ENCODE measurements at regions not wholly inside any gene's neighbourhood (a gene's known extent, or its start where the extent isn't known, plus 50 kb on each side); places are given as distances from the start of the nearest gene placed in this dataset.
"Not testable (repeated sequence)": the region's sequence is repeated elsewhere in the genome, so short reads cannot be mapped to it uniquely, and the experiment has no call there.

- H3K9me3 ChIP-seq (ENCODE audit: control insufficient read depth, low read depth, low read length); H3K4me3 ChIP-seq (ENCODE audit: control insufficient read depth in 2 of 3, extremely low read depth in 1 of 3, insufficient read depth in 2 of 3, low read depth in 1 of 3, low read length in 3 of 3); H3K27me3 ChIP-seq (ENCODE audit: control insufficient read depth, extremely low read depth, insufficient read depth, low read length); H3K4me2 ChIP-seq (ENCODE audit: control insufficient read depth, extremely low read depth, insufficient read depth, low read depth, low read length); H3K9me1 ChIP-seq (ENCODE audit: control insufficient read depth, extremely low read depth, insufficient read depth, low read length); H3K27ac ChIP-seq (ENCODE audit: control insufficient read depth, insufficient read depth, low read length); DNase-seq (ENCODE audit: low read depth, low spot score); dilution Hi-C loops (cut with MboI; ENCODE audit: extremely low pct_ligation_motif_present, low sequenced_read_pairs); H3K36me3 ChIP-seq (ENCODE audit: control insufficient read depth in 2 of 2, extremely low read depth in 1 of 2, insufficient read depth in 2 of 2, low read length in 2 of 2); H4K20me1 ChIP-seq (ENCODE audit: control insufficient read depth, extremely low read depth, insufficient read depth, low read length); FAIRE-seq; H3K4me1 ChIP-seq (ENCODE audit: control insufficient read depth, extremely low read depth, insufficient read depth, low read length); H3K9ac ChIP-seq (ENCODE audit: control insufficient read depth, extremely low read depth, insufficient read depth, low read length); H2AFZ ChIP-seq (ENCODE audit: control insufficient read depth, low read length): not testable (repeated sequence)
- peaks cover 52% of the 10 kb centered on the region for H3K79me2 ChIP-seq (ENCODE audit: control insufficient read depth, insufficient read depth, low read length)
These were observed 69.4 kb upstream of the NUTM2F start for GRCh38 chr9:94397766-94398379.

GRCh38 chr9:94400461-94400860, 72.0 kb upstream of the NUTM2F start:
- H3K27ac ChIP-seq (ENCODE audit: control insufficient read depth, insufficient read depth, low read length); H3K27me3 ChIP-seq (ENCODE audit: control insufficient read depth, extremely low read depth, insufficient read depth, low read length); H3K9me1 ChIP-seq (ENCODE audit: control insufficient read depth, extremely low read depth, insufficient read depth, low read length); dilution Hi-C loops (cut with MboI; ENCODE audit: extremely low pct_ligation_motif_present, low sequenced_read_pairs); DNase-seq (ENCODE audit: low read depth, low spot score); H4K20me1 ChIP-seq (ENCODE audit: control insufficient read depth, extremely low read depth, insufficient read depth, low read length); H3K4me1 ChIP-seq (ENCODE audit: control insufficient read depth, extremely low read depth, insufficient read depth, low read length); FAIRE-seq; H3K36me3 ChIP-seq (ENCODE audit: control insufficient read depth in 2 of 2, extremely low read depth in 1 of 2, insufficient read depth in 2 of 2, low read length in 2 of 2); H3K9me3 ChIP-seq (ENCODE audit: control insufficient read depth, low read depth, low read length); H3K9ac ChIP-seq (ENCODE audit: control insufficient read depth, extremely low read depth, insufficient read depth, low read length); H3K4me3 ChIP-seq (ENCODE audit: control insufficient read depth in 2 of 3, extremely low read depth in 1 of 3, insufficient read depth in 2 of 3, low read depth in 1 of 3, low read length in 3 of 3); H3K4me2 ChIP-seq (ENCODE audit: control insufficient read depth, extremely low read depth, insufficient read depth, low read depth, low read length); H2AFZ ChIP-seq (ENCODE audit: control insufficient read depth, low read length): not testable (repeated sequence)
- peaks cover 63% of the 10 kb centered on the region for H3K79me2 ChIP-seq (ENCODE audit: control insufficient read depth, insufficient read depth, low read length)

- H3K9me3 ChIP-seq (ENCODE audit: control insufficient read depth, low read depth, low read length); H4K20me1 ChIP-seq (ENCODE audit: control insufficient read depth, extremely low read depth, insufficient read depth, low read length); DNase-seq (ENCODE audit: low read depth, low spot score); H3K36me3 ChIP-seq (ENCODE audit: control insufficient read depth in 2 of 2, extremely low read depth in 1 of 2, insufficient read depth in 2 of 2, low read length in 2 of 2); H3K4me2 ChIP-seq (ENCODE audit: control insufficient read depth, extremely low read depth, insufficient read depth, low read depth, low read length); H3K9me1 ChIP-seq (ENCODE audit: control insufficient read depth, extremely low read depth, insufficient read depth, low read length); H3K27me3 ChIP-seq (ENCODE audit: control insufficient read depth, extremely low read depth, insufficient read depth, low read length); H3K9ac ChIP-seq (ENCODE audit: control insufficient read depth, extremely low read depth, insufficient read depth, low read length); H3K4me3 ChIP-seq (ENCODE audit: control insufficient read depth in 2 of 3, extremely low read depth in 1 of 3, insufficient read depth in 2 of 3, low read depth in 1 of 3, low read length in 3 of 3); H3K4me1 ChIP-seq (ENCODE audit: control insufficient read depth, extremely low read depth, insufficient read depth, low read length); FAIRE-seq; dilution Hi-C loops (cut with MboI; ENCODE audit: extremely low pct_ligation_motif_present, low sequenced_read_pairs); H2AFZ ChIP-seq (ENCODE audit: control insufficient read depth, low read length); H3K27ac ChIP-seq (ENCODE audit: control insufficient read depth, insufficient read depth, low read length): not testable (repeated sequence)
- peaks cover 57% of the 10 kb centered on the region for H3K79me2 ChIP-seq (ENCODE audit: control insufficient read depth, insufficient read depth, low read length)
These were observed 74.4 kb upstream of the NUTM2F start for GRCh38 chr9:94402795-94403194.

GRCh38 chr9:94403571-94403970, 75.1 kb upstream of the NUTM2F start:
- DNase-seq (ENCODE audit: low read depth, low spot score); H3K9me1 ChIP-seq (ENCODE audit: control insufficient read depth, extremely low read depth, insufficient read depth, low read length); H3K9ac ChIP-seq (ENCODE audit: control insufficient read depth, extremely low read depth, insufficient read depth, low read length); H3K27me3 ChIP-seq (ENCODE audit: control insufficient read depth, extremely low read depth, insufficient read depth, low read length); FAIRE-seq; H3K27ac ChIP-seq (ENCODE audit: control insufficient read depth, insufficient read depth, low read length); H3K9me3 ChIP-seq (ENCODE audit: control insufficient read depth, low read depth, low read length); dilution Hi-C loops (cut with MboI; ENCODE audit: extremely low pct_ligation_motif_present, low sequenced_read_pairs); H2AFZ ChIP-seq (ENCODE audit: control insufficient read depth, low read length); H3K36me3 ChIP-seq (ENCODE audit: control insufficient read depth in 2 of 2, extremely low read depth in 1 of 2, insufficient read depth in 2 of 2, low read length in 2 of 2); H3K4me2 ChIP-seq (ENCODE audit: control insufficient read depth, extremely low read depth, insufficient read depth, low read depth, low read length); H3K4me3 ChIP-seq (ENCODE audit: control insufficient read depth in 2 of 3, extremely low read depth in 1 of 3, insufficient read depth in 2 of 3, low read depth in 1 of 3, low read length in 3 of 3); H4K20me1 ChIP-seq (ENCODE audit: control insufficient read depth, extremely low read depth, insufficient read depth, low read length); H3K4me1 ChIP-seq (ENCODE audit: control insufficient read depth, extremely low read depth, insufficient read depth, low read length): not testable (repeated sequence)
- H3K79me2 ChIP-seq (ENCODE audit: control insufficient read depth, insufficient read depth, low read length): peaks cover 62% of the 10 kb centered on the region

- H4K20me1 ChIP-seq (ENCODE audit: control insufficient read depth, extremely low read depth, insufficient read depth, low read length); dilution Hi-C loops (cut with MboI; ENCODE audit: extremely low pct_ligation_motif_present, low sequenced_read_pairs); H3K27ac ChIP-seq (ENCODE audit: control insufficient read depth, insufficient read depth, low read length); DNase-seq (ENCODE audit: low read depth, low spot score); H3K9me3 ChIP-seq (ENCODE audit: control insufficient read depth, low read depth, low read length); H3K4me1 ChIP-seq (ENCODE audit: control insufficient read depth, extremely low read depth, insufficient read depth, low read length); H2AFZ ChIP-seq (ENCODE audit: control insufficient read depth, low read length); H3K36me3 ChIP-seq (ENCODE audit: control insufficient read depth in 2 of 2, extremely low read depth in 1 of 2, insufficient read depth in 2 of 2, low read length in 2 of 2); H3K9ac ChIP-seq (ENCODE audit: control insufficient read depth, extremely low read depth, insufficient read depth, low read length); H3K4me3 ChIP-seq (ENCODE audit: control insufficient read depth in 2 of 3, extremely low read depth in 1 of 3, insufficient read depth in 2 of 3, low read depth in 1 of 3, low read length in 3 of 3); H3K9me1 ChIP-seq (ENCODE audit: control insufficient read depth, extremely low read depth, insufficient read depth, low read length); H3K27me3 ChIP-seq (ENCODE audit: control insufficient read depth, extremely low read depth, insufficient read depth, low read length); H3K4me2 ChIP-seq (ENCODE audit: control insufficient read depth, extremely low read depth, insufficient read depth, low read depth, low read length): not testable (repeated sequence)
- peak; percentile 62 for FAIRE-seq
- peaks cover 34% of the 10 kb centered on the region for H3K79me2 ChIP-seq (ENCODE audit: control insufficient read depth, insufficient read depth, low read length)
These were observed 85.2 kb upstream of the NUTM2F start for GRCh38 chr9:94413665-94414064.

Data from keratinocyte (primary cell).